GM06990 (cell line): ENCODE measurements at regions not wholly inside any gene's neighbourhood (a gene's known extent, or its start where the extent isn't known, plus 50 kb on each side); places are given as distances from the start of the nearest gene placed in this dataset.
"Not testable (repeated sequence)": the region's sequence is repeated elsewhere in the genome, so short reads cannot be mapped to it uniquely, and the experiment has no call there.

Experiments
- DNase-seq: peaks from one replicate; pipeline ENCODE4 v3.0.0-alpha.2; 2011; ENCODE audit not compliant: insufficient read length; ENCODE audit errors: extremely low read depth
- H3K27me3 ChIP-seq: replicated peaks from 2 replicates; pipeline ENCODE4 v1.6.0; 2011; ENCODE audit warnings: low read length; ENCODE audit not compliant: control insufficient read depth, insufficient read depth
- H3K36me3 ChIP-seq: 2 replicates; pipeline ENCODE4 v1.5.1; 2011; ENCODE audit warnings: low read length; ENCODE audit not compliant: control insufficient read depth, insufficient read depth
- H3K4me3 ChIP-seq: replicated peaks from 2 replicates; pipeline ENCODE4 v1.5.1; 2011; ENCODE audit warnings: low read depth, mild to moderate bottlenecking, control low read depth, low read length
- CTCF ChIP-seq: IDR thresholded peaks from 2 replicates; pipeline ENCODE4 v1.5.1; 2011; ENCODE audit warnings: low read length, control low read depth, mild to moderate bottlenecking, inconsistent platforms; ENCODE audit not compliant: insufficient read depth, poor library complexity, severe bottlenecking

- H3K27me3 ChIP-seq, result no peaks in the 10 kb centered on the region; the same call in 1 of the 2 replicates
- H3K36me3 ChIP-seq, result no peaks in the 10 kb centered on the region
- no peak overlapping the region for H3K4me3 ChIP-seq
- no peak for DNase-seq
- TF ChIP-seq CTCF, result no peak
These were observed 92.0 kb downstream of the IER5 start for GRCh38 chr1:181180407-181181031.

- DNase-seq, result no peak
- no peaks in the 10 kb centered on the region for H3K36me3 ChIP-seq
- H3K4me3 ChIP-seq, result no peak overlapping the region
- H3K27me3 ChIP-seq, result no peaks in the 10 kb centered on the region; the same call in 1 of the 2 replicates
- TF ChIP-seq CTCF, result no peak
These were observed 93.5 kb downstream of the IER5 start for GRCh38 chr1:181181792-181182585.

GRCh38 chr1:181184621-181185020, 96.1 kb downstream of the IER5 start:
- no peak for TF ChIP-seq CTCF
- Histone ChIP-seq H3K4me3 (no peak overlapping the region), H3K27me3 (no peaks in the 10 kb centered on the region; the same call in 1 of the 2 replicates), H3K36me3 (no peaks in the 10 kb centered on the region)
- no peak for DNase-seq

GRCh38 chr1:181185461-181185860, 97.0 kb downstream of the IER5 start:
- H3K27me3 ChIP-seq, result no peaks in the 10 kb centered on the region; the same call in 1 of the 2 replicates
- no peak overlapping the region for H3K4me3 ChIP-seq
- no peak for TF ChIP-seq CTCF
- H3K36me3 ChIP-seq, result no peaks in the 10 kb centered on the region
- no peak for DNase-seq

- H3K36me3 ChIP-seq, H3K4me3 ChIP-seq, DNase-seq, H3K27me3 ChIP-seq: not testable (repeated sequence)
These were observed 97.6 kb downstream of the IER5 start for GRCh38 chr1:181186133-181186532.

- no peaks in the 10 kb centered on the region for H3K36me3 ChIP-seq
- no peak for TF ChIP-seq CTCF
- H3K27me3 ChIP-seq, result no peaks in the 10 kb centered on the region; the same call in 1 of the 2 replicates
- no peak for DNase-seq
- no peak overlapping the region for H3K4me3 ChIP-seq
These were observed 99.0 kb downstream of the IER5 start for GRCh38 chr1:181187337-181188126.
